Bronchial epithelial cell (primary cell): ENCODE measurements at regions not wholly inside any gene's neighbourhood (a gene's known extent, or its start where the extent isn't known, plus 50 kb on each side); places are given as distances from the start of the nearest gene placed in this dataset.

Experiments used
- DNase-seq: peaks from one replicate; pipeline ENCODE4 v3.0.0-alpha.2; 2010; ENCODE audit warnings: low read depth
- FAIRE-seq: peaks from 2 replicates; lab custom pipeline; 2011; peaks lifted over from hg19 to GRCh38; lab: Jason Lieb, UNC
- H3K27me3 ChIP-seq: 2 replicates; pipeline ENCODE4 v1.5.1; 2011; ENCODE audit warnings: low read length; ENCODE audit not compliant: control insufficient read depth, insufficient read depth
- H3K36me3 ChIP-seq: 2 replicates; pipeline ENCODE4 v1.5.1; 2011; ENCODE audit warnings: low read length; ENCODE audit not compliant: control insufficient read depth, insufficient read depth
- H3K4me3 ChIP-seq: 2 replicates; pipeline ENCODE4 v1.5.1; 2011; ENCODE audit warnings: mild to moderate bottlenecking, low read depth, low read length, control low read depth
- CTCF ChIP-seq: IDR thresholded peaks from 2 replicates; pipeline ENCODE4 v1.5.1; 2011; ENCODE audit warnings: mild to moderate bottlenecking, moderate library complexity, low read length, control low read depth, inconsistent platforms; ENCODE audit not compliant: insufficient read depth, severe bottlenecking

GRCh38 chr4:127410201-127410600 is 222.6 kb upstream of the INTU start:
- DNase-seq, result no peak

GRCh38 chr4:127410644-127411043 is 222.1 kb upstream of the INTU start:
- no peak for TF ChIP-seq CTCF
- no peaks in the 10 kb centered on the region for H3K27me3 ChIP-seq
- DNase-seq (no peak), FAIRE-seq (no peak)
- H3K4me3 ChIP-seq, result no peak overlapping the region
- H3K36me3 ChIP-seq, result no peaks in the 10 kb centered on the region

More at GRCh38 chr4:127410201-127410600, 222.6 kb upstream of the INTU start:
- no peak overlapping the region for H3K4me3 ChIP-seq
- no peaks in the 10 kb centered on the region for H3K36me3 ChIP-seq
- no peak for FAIRE-seq
- H3K27me3 ChIP-seq, result no peaks in the 10 kb centered on the region
- no peak for TF ChIP-seq CTCF

GRCh38 chr4:127414951-127415606 is 217.7 kb upstream of the INTU start:
- FAIRE-seq, result no peak
- no peak for TF ChIP-seq CTCF
- no peaks in the 10 kb centered on the region for H3K36me3 ChIP-seq
- DNase-seq, result no peak
- no peak overlapping the region for H3K4me3 ChIP-seq
- no peaks in the 10 kb centered on the region for H3K27me3 ChIP-seq

GRCh38 chr4:127416115-127416514 is 216.6 kb upstream of the INTU start:
- no peak for TF ChIP-seq CTCF

GRCh38 chr4:127417885-127418535 is 214.7 kb upstream of the INTU start:
- Histone ChIP-seq H3K4me3 (no peak overlapping the region), H3K36me3 (no peaks in the 10 kb centered on the region), H3K27me3 (no peaks in the 10 kb centered on the region)
- TF ChIP-seq CTCF, result no peak
- FAIRE-seq (no peak), DNase-seq (no peak)

More at GRCh38 chr4:127416115-127416514, 216.6 kb upstream of the INTU start:
- DNase-seq (no peak), FAIRE-seq (no peak)
- no peak overlapping the region for H3K4me3 ChIP-seq
- no peaks in the 10 kb centered on the region for H3K36me3 ChIP-seq
- no peaks in the 10 kb centered on the region for H3K27me3 ChIP-seq
